SK-N-MC (cell line): ENCODE measurements at regions not wholly inside any gene's neighbourhood (a gene's known extent, or its start where the extent isn't known, plus 50 kb on each side); places are given as distances from the start of the nearest gene placed in this dataset.

Experiments used
- EZH2 ChIP-seq: fragments of 200-600 bp; sonication (generic); IDR thresholded peaks from one replicate; pipeline ENCODE4 v1.6.1; 2017; ENCODE audit warnings: antibody characterized with exemption
- FOXP2 ChIP-seq: optimal IDR thresholded peaks from 2 replicates; pipeline ENCODE3; 2011; ENCODE audit warnings: mild to moderate bottlenecking, moderate library complexity; ENCODE audit not compliant: insufficient read depth; ENCODE audit errors: extremely low read length, control extremely low read depth
- POLR2AphosphoS5 ChIP-seq: IDR thresholded peaks from 2 replicates; pipeline ENCODE4 v1.6.1; 2012; ENCODE audit warnings: mild to moderate bottlenecking, low read depth, low read length, borderline replicate concordance

GRCh38 chr5:92916036-92916435 lies 665.0 kb downstream of the NR2F1-AS1 start:
- TF ChIP-seq FOXP2 (no peak), POLR2AphosphoS5 (no peak), EZH2 (no peak)
